IMR-90 (cell line): ENCODE measurements at regions not wholly inside any gene's neighbourhood (a gene's known extent, or its start where the extent isn't known, plus 50 kb on each side); places are given as distances from the start of the nearest gene placed in this dataset.

Source experiments
- ATAC-seq: fragments of 200-7000 bp; cut with Tn5 transposase; 2 replicates; pipeline ENCODE4 v1.9.1; 2020; ENCODE audit warnings: low read depth, mild to moderate bottlenecking, moderate library complexity
- BruUV-seq: library from RNA; stranded (reverse); fragments of 400-500 nt; replicated peaks from 2 replicates; lab custom pipeline; 2021; lab: Mats Ljungman, UMichigan
- CTCF ChIA-PET: fragments of 300-600 bp; formaldehyde crosslinking; extraction: SDS; loops from one replicate; lab custom pipeline; 2021; ENCODE audit warnings: antibody characterized with exemption; lab: Yijun Ruan, JAX
- POLR2A ChIA-PET: fragments of 300-600 bp; sonication (Branson Sonifier 250); formaldehyde crosslinking; loops from one replicate; lab custom pipeline; 2022; ENCODE audit warnings: antibody characterized with exemption; ENCODE audit not compliant: unreplicated experiment; lab: Charles Lee
- DNase-seq: peaks from one replicate; pipeline ENCODE4 v3.0.0; 2013
- H2AFZ ChIP-seq: replicated peaks from 2 replicates; pipeline ENCODE3; 2013; ENCODE audit warnings: low read length, mild to moderate bottlenecking; ENCODE audit not compliant: poor library complexity
- H2AK5ac ChIP-seq: 2 replicates; pipeline ENCODE4 v1.6.1; 2013; ENCODE audit warnings: low read depth, low read length, inconsistent platforms
- H2AK9ac ChIP-seq: replicated peaks from 2 replicates; pipeline ENCODE3; 2013; ENCODE audit warnings: mild to moderate bottlenecking, low read depth, low read length, moderate library complexity; ENCODE audit not compliant: poor library complexity
- H2BK120ac ChIP-seq: 2 replicates; pipeline ENCODE4 v1.6.1; 2013; ENCODE audit warnings: low read depth, low read length, inconsistent platforms
- H2BK15ac ChIP-seq: 3 replicates; pipeline ENCODE4 v1.6.1; 2013; ENCODE audit warnings: low read depth, low read length, inconsistent platforms
- H2BK20ac ChIP-seq: 2 replicates; pipeline ENCODE4 v1.6.1; 2013; ENCODE audit warnings: low read depth, mild to moderate bottlenecking, inconsistent platforms, low read length, moderate library complexity
- H2BK5ac ChIP-seq: 2 replicates; pipeline ENCODE4 v1.6.1; 2013; ENCODE audit warnings: mild to moderate bottlenecking, low read depth, low read length, inconsistent platforms; ENCODE audit not compliant: poor library complexity, severe bottlenecking
- H3K14ac ChIP-seq: replicated peaks from 2 replicates; pipeline ENCODE4 v1.6.1; 2013; ENCODE audit warnings: low read depth, low read length, inconsistent platforms
- H3K18ac ChIP-seq: 2 replicates; pipeline ENCODE4 v1.6.1; 2013; ENCODE audit warnings: low read depth, low read length, control low read depth
- H3K23ac ChIP-seq: 2 replicates; pipeline ENCODE4 v1.6.1; 2013; ENCODE audit warnings: low read depth, low read length, inconsistent platforms
- H3K27ac ChIP-seq: 2 replicates; pipeline ENCODE4 v1.5.1; 2013; ENCODE audit warnings: mild to moderate bottlenecking, control low read depth, low read length; ENCODE audit not compliant: insufficient read depth
- H3K27me3 ChIP-seq: 2 replicates; pipeline ENCODE4 v1.6.1; 2013; ENCODE audit warnings: low read length; ENCODE audit not compliant: control insufficient read depth, insufficient read depth
- H3K36me3 ChIP-seq: 2 replicates; pipeline ENCODE4 v1.6.1; 2013; ENCODE audit warnings: low read length, mixed read lengths; ENCODE audit not compliant: control insufficient read depth, insufficient read depth
- H3K4ac ChIP-seq: 2 replicates; pipeline ENCODE4 v1.6.1; 2013; ENCODE audit warnings: low read depth, low read length, inconsistent platforms
- H3K4me1 ChIP-seq: 2 replicates; pipeline ENCODE4 v1.6.1; 2013; ENCODE audit warnings: low read length, mixed read lengths; ENCODE audit not compliant: control insufficient read depth, insufficient read depth
- H3K4me2 ChIP-seq: 2 replicates; pipeline ENCODE4 v1.6.1; 2013; ENCODE audit warnings: low read depth, mild to moderate bottlenecking, control low read depth, low read length, moderate library complexity
- H3K4me3 ChIP-seq: 2 replicates; pipeline ENCODE4 v1.5.1; 2013; ENCODE audit warnings: low read depth, mild to moderate bottlenecking, control low read depth, low read length, moderate library complexity; ENCODE audit not compliant: insufficient read depth
- H3K56ac ChIP-seq: 2 replicates; pipeline ENCODE4 v1.6.1; 2013; ENCODE audit warnings: low read length, inconsistent platforms; ENCODE audit not compliant: insufficient read depth; ENCODE audit errors: extremely low read depth
- H3K79me1 ChIP-seq, 2 experiments: 2 replicates each; pipeline ENCODE4 v1.6.1; 2013; ENCODE audit warnings: low read length in 2 of 2, inconsistent platforms in 1 of 2, low read depth in 1 of 2
- H3K9ac ChIP-seq: 2 replicates; pipeline ENCODE4 v1.6.1; 2013; ENCODE audit warnings: low read depth, low read length, control low read depth
- H3K9me1 ChIP-seq: 2 replicates; pipeline ENCODE4 v1.6.1; 2013; ENCODE audit warnings: low read length, inconsistent platforms; ENCODE audit not compliant: insufficient read depth
- H3K9me3 ChIP-seq: 2 replicates; pipeline ENCODE4 v1.6.1; 2013; ENCODE audit warnings: low read length; ENCODE audit not compliant: control insufficient read depth, insufficient read depth
- H4K20me1 ChIP-seq: 2 replicates; pipeline ENCODE4 v1.6.1; 2013; ENCODE audit warnings: low read length, inconsistent platforms; ENCODE audit not compliant: insufficient read depth
- H4K5ac ChIP-seq: 2 replicates; pipeline ENCODE4 v1.6.1; 2013; ENCODE audit warnings: mild to moderate bottlenecking, low read depth, low read length, control low read depth
- H4K8ac ChIP-seq, 2 experiments: 2 replicates each; pipeline ENCODE4 v1.6.1; 2013; ENCODE audit warnings: low read depth in 2 of 2, low read length in 2 of 2, control low read depth in 1 of 2, inconsistent platforms in 1 of 2
- H4K91ac ChIP-seq: 2 replicates; pipeline ENCODE4 v1.6.1; 2013; ENCODE audit warnings: low read depth, low read length, inconsistent platforms; ENCODE audit not compliant: insufficient read depth
- CHD1 ChIP-seq: IDR thresholded peaks from 2 replicates; pipeline ENCODE4 v1.6.1; 2012; ENCODE audit warnings: low read depth, low read length, improper control_type of control experiment
- NFE2L2 ChIP-seq: fragments of 150-350 bp; IDR thresholded peaks from 2 replicates; pipeline ENCODE4 v1.6.1; 2016; ENCODE audit warnings: low read depth, mild to moderate bottlenecking, low read length
- RFX5 ChIP-seq: IDR thresholded peaks from 2 replicates; pipeline ENCODE4 v1.8.0; 2012; ENCODE audit warnings: low read depth, mild to moderate bottlenecking, low read length, moderate library complexity
- WGBS, 2 experiments: methylation state at CpG; one replicate each; pipeline versions ENCODE4 v1.1.5 to v1.1.7; 2013; ENCODE audit warnings: missing lambda C conversion rate in 2 of 2; ENCODE audit not compliant: insufficient read length in 1 of 2; ENCODE audit errors: extremely low coverage in 2 of 2; 5-methylcytosine and 5-hydroxymethylcytosine counted together
- dilution Hi-C: fragments of 300-500 bp; cut with HindIII; formaldehyde crosslinking; loops from one replicate; pipeline ENCODE4 v1.14.3; 2018; ENCODE audit warnings: low sequenced_read_pairs; ENCODE audit not compliant: unreplicated experiment
- in situ Hi-C: fragments of 300-500 bp; cut with MboI; formaldehyde crosslinking; loops from 3 replicates; pipeline ENCODE4 v1.14.3; 2019; ENCODE audit warnings: low sequenced_read_pairs, inconsistent platforms, mixed read lengths
- intact Hi-C: fragments of 100-400 bp; cut with micrococcal nuclease; formaldehyde crosslinking; loops from 2 replicates; pipeline ENCODE4 v1.10.0; 2022

GRCh38 chr6:113767985-113768384 is 89.2 kb upstream of the MARCKS start:
- H3K4ac ChIP-seq = no peak overlapping the region
- ChIA-PET CTCF (no interaction called here), POLR2A (no interaction called here)
- no peaks in the 10 kb centered on the region for H3K36me3 ChIP-seq
- no peak overlapping the region for H3K23ac ChIP-seq
- no peak for ATAC-seq
- no peak overlapping the region for H3K18ac ChIP-seq
- 100% methylated on average over 1 of the region's 3 CpGs; no CpG with 5 or more reads in 1 of the 2 experiments for WGBS, 2 experiments
- no peak overlapping the region for H4K8ac ChIP-seq
- dilution Hi-C loops = no loop called here
- no peak overlapping the region for H3K9ac ChIP-seq
- no peak overlapping the region for H2AK9ac ChIP-seq
- H3K9me1 ChIP-seq = peaks cover 4% of the 10 kb centered on the region; the same call in 1 of the 2 replicates
- H3K4me2 ChIP-seq = no peak overlapping the region
- H3K9me3 ChIP-seq = no peaks in the 10 kb centered on the region
- no peak overlapping the region for H2BK120ac ChIP-seq
- no peak for DNase-seq
- no peak overlapping the region for H3K56ac ChIP-seq
- TF ChIP-seq RFX5 (no peak), CHD1 (no peak), NFE2L2 (no peak)
- H3K27me3 ChIP-seq = no peaks in the 10 kb centered on the region
- no peak overlapping the region for H2AK5ac ChIP-seq
- no peak overlapping the region for H4K91ac ChIP-seq
- no peak overlapping the region for H2BK5ac ChIP-seq
- no peak overlapping the region for H2BK20ac ChIP-seq
- no TSS peak for BruUV-seq
- H3K14ac ChIP-seq = no peak overlapping the region
- no peak overlapping the region for H4K5ac ChIP-seq
- no peak overlapping the region for H2AFZ ChIP-seq
- in situ Hi-C loops = no loop called here
- no peak overlapping the region for H3K27ac ChIP-seq
- peaks cover 3% of the 10 kb centered on the region; the same call in 1 of the 2 replicates for H3K4me1 ChIP-seq
- no peak overlapping the region; the same call in 2 of the 3 replicates for H2BK15ac ChIP-seq
- intact Hi-C loops = no loop called here
- H3K79me1 ChIP-seq = no peaks in the 10 kb centered on the region
- no peak overlapping the region for H3K4me3 ChIP-seq
- H4K20me1 ChIP-seq = no peaks in the 10 kb centered on the region
